SU-DHL-6 (cell line): ENCODE measurements at regions not wholly inside any gene's neighbourhood (a gene's known extent, or its start where the extent isn't known, plus 50 kb on each side); places are given as distances from the start of the nearest gene placed in this dataset.

ENCODE experiments used
- H2AFZ ChIP-seq: fragments of 200-600 bp; sonication (generic); 2 replicates; pipeline ENCODE4 v1.6.1; 2014; ENCODE audit warnings: low read depth, mild to moderate bottlenecking, moderate library complexity, mixed read lengths, antibody characterized with exemption, low read length; ENCODE audit not compliant: severe bottlenecking
- H3F3A ChIP-seq: fragments of 200-600 bp; shearing (Covaris generic); 2 replicates; pipeline ENCODE4 v1.6.0; 2016; ENCODE audit warnings: antibody characterized with exemption, mild to moderate bottlenecking; ENCODE audit not compliant: insufficient read depth
- H3K27ac ChIP-seq: fragments of 200-600 bp; sonication (generic); 2 replicates; pipeline ENCODE4 v1.5.1; 2016; ENCODE audit warnings: low read depth, mild to moderate bottlenecking, low read length, moderate library complexity, mixed read lengths
- H3K27me3 ChIP-seq: fragments of 200-600 bp; sonication (generic), shearing (Covaris generic); 2 replicates; pipeline ENCODE4 v1.6.0; 2014; ENCODE audit warnings: mild to moderate bottlenecking, low read length
- H3K36me3 ChIP-seq: fragments of 200-600 bp; sonication (generic); 2 replicates; pipeline ENCODE4 v1.6.1; 2014; ENCODE audit warnings: mild to moderate bottlenecking, low read length, mixed read lengths
- H3K4me2 ChIP-seq: fragments of 300-600, 200-600 bp; shearing (Covaris generic), sonication (generic); 2 replicates; pipeline ENCODE4 v1.6.0; 2014; ENCODE audit warnings: low read length, low read depth, mild to moderate bottlenecking; ENCODE audit not compliant: poor library complexity, severe bottlenecking
- H3K4me3 ChIP-seq: fragments of 200-600 bp; sonication (generic); 2 replicates; pipeline ENCODE4 v1.5.1; 2014; ENCODE audit warnings: antibody characterized with exemption, low read length, mild to moderate bottlenecking, mixed read lengths; ENCODE audit not compliant: insufficient read depth, poor library complexity, severe bottlenecking
- H3K79me2 ChIP-seq: fragments of 200-600 bp; sonication (generic); 2 replicates; pipeline ENCODE4 v1.6.1; 2014; ENCODE audit warnings: mild to moderate bottlenecking, low read length, moderate library complexity; ENCODE audit not compliant: insufficient read depth
- H3K9ac ChIP-seq: fragments of 200-600 bp; sonication (generic); 2 replicates; pipeline ENCODE4 v1.7.0; 2014; ENCODE audit warnings: mild to moderate bottlenecking, low read length
- H3K9me2 ChIP-seq: fragments of 200-600 bp; sonication (generic); replicated peaks from 2 replicates; pipeline ENCODE4 v1.6.1; 2014; ENCODE audit warnings: low read length; ENCODE audit not compliant: insufficient read depth
- H3K9me3 ChIP-seq: fragments of 200-600 bp; sonication (generic); 2 replicates; pipeline ENCODE4 v1.6.1; 2014; ENCODE audit warnings: low read length, mixed read lengths; ENCODE audit not compliant: insufficient read depth
- H4K20me1 ChIP-seq: fragments of 200-600 bp; sonication (generic); 2 replicates; pipeline ENCODE4 v1.6.1; 2014; ENCODE audit warnings: low read depth, mild to moderate bottlenecking, antibody characterized with exemption, low read length, moderate library complexity, mixed read lengths
- EZH2phosphoT487 ChIP-seq: fragments of 200-600 bp; sonication (generic), shearing (Covaris generic); conservative IDR thresholded peaks from 2 replicates; pipeline ENCODE4 v1.6.1; 2018; ENCODE audit warnings: mild to moderate bottlenecking, antibody characterized with exemption, low read length, moderate library complexity, mixed read lengths
- TF ChIP-seq, protein P1 (sequence below): fragments of 200-600 bp; sonication (generic); IDR thresholded peaks from one replicate; pipeline ENCODE4 v1.5.1; 2017; ENCODE audit warnings: antibody characterized with exemption, mild to moderate bottlenecking, low read length, moderate library complexity; ENCODE audit not compliant: insufficient read depth, poor library complexity, severe bottlenecking

DNA sequence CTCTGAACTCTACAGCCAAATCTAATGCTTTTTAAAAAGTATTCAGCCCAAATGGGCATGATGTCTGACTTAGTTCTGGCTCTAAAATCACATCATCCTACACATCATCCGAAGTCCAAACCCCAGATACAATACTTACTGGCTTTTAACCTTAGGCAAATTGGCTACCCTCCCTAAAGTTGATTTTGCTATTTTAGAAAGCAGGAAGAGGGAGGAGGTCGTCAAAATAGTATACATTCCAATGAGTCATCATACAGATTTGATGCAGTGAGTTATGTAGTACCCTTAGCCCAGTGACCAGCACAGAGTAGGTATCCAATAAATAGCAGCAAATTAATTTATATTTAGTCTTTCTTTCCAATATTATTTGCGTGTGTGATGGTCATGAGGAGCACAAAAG is 582.0 kb upstream of the TUSC1 start:
- TF ChIP-seq, protein P1, sequence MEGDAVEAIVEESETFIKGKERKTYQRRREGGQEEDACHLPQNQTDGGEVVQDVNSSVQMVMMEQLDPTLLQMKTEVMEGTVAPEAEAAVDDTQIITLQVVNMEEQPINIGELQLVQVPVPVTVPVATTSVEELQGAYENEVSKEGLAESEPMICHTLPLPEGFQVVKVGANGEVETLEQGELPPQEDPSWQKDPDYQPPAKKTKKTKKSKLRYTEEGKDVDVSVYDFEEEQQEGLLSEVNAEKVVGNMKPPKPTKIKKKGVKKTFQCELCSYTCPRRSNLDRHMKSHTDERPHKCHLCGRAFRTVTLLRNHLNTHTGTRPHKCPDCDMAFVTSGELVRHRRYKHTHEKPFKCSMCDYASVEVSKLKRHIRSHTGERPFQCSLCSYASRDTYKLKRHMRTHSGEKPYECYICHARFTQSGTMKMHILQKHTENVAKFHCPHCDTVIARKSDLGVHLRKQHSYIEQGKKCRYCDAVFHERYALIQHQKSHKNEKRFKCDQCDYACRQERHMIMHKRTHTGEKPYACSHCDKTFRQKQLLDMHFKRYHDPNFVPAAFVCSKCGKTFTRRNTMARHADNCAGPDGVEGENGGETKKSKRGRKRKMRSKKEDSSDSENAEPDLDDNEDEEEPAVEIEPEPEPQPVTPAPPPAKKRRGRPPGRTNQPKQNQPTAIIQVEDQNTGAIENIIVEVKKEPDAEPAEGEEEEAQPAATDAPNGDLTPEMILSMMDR: no peak
- no peak for TF ChIP-seq EZH2phosphoT487
- Histone ChIP-seq H3K27ac (no peak overlapping the region), H3K79me2 (no peaks in the 10 kb centered on the region), H3K9ac (no peak overlapping the region), H3K4me3 (no peak overlapping the region), H3K9me2 (no peaks in the 10 kb centered on the region), H3F3A (no peaks in the 10 kb centered on the region), H3K27me3 (no peaks in the 10 kb centered on the region), H2AFZ (no peak overlapping the region), H3K9me3 (no peaks in the 10 kb centered on the region), H3K4me2 (no peak overlapping the region), H4K20me1 (no peaks in the 10 kb centered on the region), H3K36me3 (no peaks in the 10 kb centered on the region)

DNA sequence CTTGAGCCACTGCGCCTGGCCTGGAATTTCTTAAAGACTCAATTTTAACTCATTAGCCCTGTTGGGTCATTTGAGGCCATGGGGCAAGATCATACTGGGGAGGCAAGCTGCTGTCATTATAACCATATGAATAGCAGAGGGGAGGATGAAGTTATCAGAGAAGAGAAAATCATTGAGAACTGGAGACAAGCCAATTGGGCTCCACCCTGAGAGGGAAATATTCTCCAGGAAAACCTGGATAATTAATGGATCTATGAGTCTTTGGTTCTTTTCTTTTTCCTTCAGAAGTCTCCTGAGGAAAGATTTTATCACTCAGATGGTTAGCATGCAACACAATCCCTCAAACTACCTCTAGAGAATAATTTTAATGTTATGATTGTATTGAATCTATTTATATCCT is 569.6 kb upstream of the TUSC1 start:
- Histone ChIP-seq H3K4me2 (no peak overlapping the region), H4K20me1 (no peaks in the 10 kb centered on the region; the same call in 1 of the 2 replicates), H3K36me3 (no peaks in the 10 kb centered on the region), H3K9me2 (no peaks in the 10 kb centered on the region), H3K4me3 (no peak overlapping the region), H3K27ac (no peak overlapping the region), H3K9ac (no peak overlapping the region), H3F3A (no peaks in the 10 kb centered on the region), H3K79me2 (no peaks in the 10 kb centered on the region), H3K27me3 (no peaks in the 10 kb centered on the region), H3K9me3 (no peaks in the 10 kb centered on the region), H2AFZ (no peak overlapping the region)
- no peak for TF ChIP-seq EZH2phosphoT487
- TF ChIP-seq, protein P1: no peak

DNA sequence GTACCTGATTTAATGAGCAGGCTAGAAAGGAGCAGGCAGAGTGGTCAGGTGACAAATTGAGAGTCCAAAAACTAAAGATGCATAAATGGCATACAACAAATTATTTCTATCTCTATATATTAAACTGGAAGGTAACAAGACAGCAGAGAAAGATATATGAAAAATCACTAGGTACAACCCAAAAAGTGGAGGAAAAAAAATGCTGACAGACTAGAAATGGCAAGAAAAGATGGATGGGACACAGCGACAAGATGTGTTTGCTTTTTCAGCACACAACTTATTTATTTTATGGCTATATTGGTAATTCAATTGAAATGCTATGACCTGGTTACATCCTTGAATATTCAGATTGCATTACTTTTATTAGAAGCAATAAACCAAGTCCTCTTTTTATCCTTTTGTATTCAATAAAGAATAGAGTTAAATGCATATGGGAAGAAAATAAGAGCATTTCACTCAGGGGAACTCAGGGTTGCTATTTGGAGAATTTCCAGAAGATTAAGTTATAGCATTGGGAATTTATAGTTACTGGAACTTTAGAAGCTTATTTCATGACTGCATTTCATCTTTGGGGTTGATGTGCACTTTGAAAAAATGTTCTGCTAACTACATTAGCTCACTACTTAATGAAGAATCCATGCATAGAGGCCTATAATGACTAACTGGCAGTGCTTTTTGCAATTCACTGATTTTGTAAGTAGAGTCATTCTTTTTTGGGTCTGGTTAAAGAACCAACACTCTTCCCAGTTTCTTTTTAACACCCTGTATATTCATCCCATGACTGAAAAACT is 566.6 kb upstream of the TUSC1 start:
- no peak overlapping the region for H2AFZ ChIP-seq
- no peaks in the 10 kb centered on the region for H3K9me3 ChIP-seq
- no peak overlapping the region for H3K9ac ChIP-seq
- H3K79me2 ChIP-seq: no peaks in the 10 kb centered on the region
- TF ChIP-seq, protein P1: no peak
- no peak for TF ChIP-seq EZH2phosphoT487
- H3K9me2 ChIP-seq: no peaks in the 10 kb centered on the region
- H3K4me2 ChIP-seq: no peak overlapping the region
- no peak overlapping the region for H3K4me3 ChIP-seq
- no peaks in the 10 kb centered on the region; the same call in 1 of the 2 replicates for H4K20me1 ChIP-seq
- no peaks in the 10 kb centered on the region for H3F3A ChIP-seq
- H3K27ac ChIP-seq: no peak overlapping the region
- H3K27me3 ChIP-seq: no peaks in the 10 kb centered on the region
- H3K36me3 ChIP-seq: no peaks in the 10 kb centered on the region
